ENCODE measurements at regions not wholly inside any gene's neighbourhood (a gene's known extent, or its start where the extent isn't known, plus 50 kb on each side); places are given as distances from the start of the nearest gene placed in this dataset.
A peak's percentile ranks its signal among the peaks of the same experiment; 100 is the strongest.

GRCh38 chr2:236852100-236852976 lies 233.4 kb upstream of the COPS8 start:
- Histone ChIP-seq H3K23ac (ENCODE audit: insufficient read length) (no peak overlapping the region), H2AK5ac (ENCODE audit: low read depth, low read length) (no peak overlapping the region), H3K56ac (replicated peaks; ENCODE audit: insufficient read length, low read depth, low read length) (no peak overlapping the region), H3K79me2 (ENCODE audit: control insufficient read depth in 1 of 2, insufficient read depth in 2 of 2, low read length in 2 of 2) (no peaks in the 10 kb centered on the region), H2BK5ac (ENCODE audit: low read depth, low read length) (no peak overlapping the region), H3K4me2 (ENCODE audit: insufficient read depth in 1 of 2, low read depth in 2 of 2, low read length in 2 of 2) (no peak overlapping the region), H3K36me3 (ENCODE audit: control insufficient read depth in 2 of 4, insufficient read depth in 4 of 4, low read length in 3 of 4) (no peaks in the 10 kb centered on the region), H4K8ac (ENCODE audit: extremely low read depth, insufficient read depth, low read length) (no peak overlapping the region), H3K23me2 (ENCODE audit: low read depth, low read length) (no peaks in the 10 kb centered on the region), H3K4ac (replicated peaks; ENCODE audit: insufficient read length, low read depth, low read length) (no peak overlapping the region), H3K27me3 (replicated peaks in 1 of 4; ENCODE audit: control insufficient read depth in 3 of 4, extremely low read depth in 1 of 4, insufficient read depth in 3 of 4, low read length in 3 of 4) (0 out of 7 replicates have a peak, but pooled peaks cover 0 to 4% (median 0%) of the 10 kb centered on the region in 4 experiments), H4K91ac (replicated peaks; ENCODE audit: insufficient read length, low read length) (no peak overlapping the region), H3K18ac (ENCODE audit: extremely low read depth, low read length) (no peak overlapping the region; the same call in 1 of the 2 replicates), H2BK20ac (ENCODE audit: low read length) (no peak overlapping the region), H3K9ac (replicated peaks in 1 of 4; ENCODE audit: extremely low read depth in 1 of 4, low read depth in 3 of 4, low read length in 3 of 4) (no peak overlapping the region), H3K27ac (ENCODE audit: low read depth, low read length) (no peak overlapping the region), H3K79me1 (ENCODE audit: low read depth, low read length) (no peaks in the 10 kb centered on the region), H3K9me3 (ENCODE audit: insufficient read depth in 2 of 2, low read depth in 1 of 2, low read length in 1 of 2) (peaks cover 6 to 10% of the 10 kb centered on the region in 2 experiments; a peak in 2 of 4 replicates), H2BK15ac (ENCODE audit: low read length) (no peak overlapping the region), H3K4me1 (replicated peaks in 1 of 4; ENCODE audit: control insufficient read depth in 3 of 4, insufficient read depth in 4 of 4, low read length in 3 of 4) (peaks cover 9 to 27% (median 15%) of the 10 kb centered on the region in 4 experiments), H2BK120ac (replicated peaks; ENCODE audit: low read depth, low read length) (no peak overlapping the region), H3K4me3 (ENCODE audit: extremely low read depth in 1 of 4, insufficient read depth in 2 of 4, low read depth in 3 of 4, low read length in 4 of 4) (no peak overlapping the region), H2BK12ac (ENCODE audit: low read depth, low read length) (no peak overlapping the region), H2AFZ (ENCODE audit: low read length) (no peak overlapping the region), H3K14ac (ENCODE audit: insufficient read length) (no peak overlapping the region), H4K20me1 (replicated peaks in 1 of 2; ENCODE audit: control insufficient read depth in 1 of 2, insufficient read depth in 2 of 2, low read length in 2 of 2) (no peaks in the 10 kb centered on the region), H4K5ac (ENCODE audit: insufficient read length, low read depth, low read length) (no peak overlapping the region)
- TF ChIP-seq E2F6 (IDR thresholded peaks at IDR 0.05) (peak; percentile 34; the same call in 1 of the 2 replicates), NANOG (IDR thresholded peaks at IDR 0.05; ENCODE audit: insufficient read depth, low read depth, low read length, poor library complexity, severe bottlenecking) (no peak)
- ChIA-PET POLR2A (ENCODE audit: partially characterized antibody) (interaction anchor here (0.7 kb wide), 1 partner anchor 144 kb away, joined by 3 read pairs; no protein-coding TSS in a partner anchor), CTCF (ENCODE audit: partially characterized antibody) (no interaction called here)
- DNase-seq (ENCODE audit: low read depth in 1 of 2, low spot score in 2 of 2) (no peak), FAIRE-seq (no peak)
- WGBS, 2 experiments (ENCODE audit: extremely low coverage in 1 of 2, insufficient coverage in 1 of 2, insufficient read length in 1 of 2, insufficient replicate concordance in 2 of 2, low coverage in 1 of 2, low lambda C conversion rate in 2 of 2, missing lambda C conversion rate in 1 of 2), result 90% methylated on average over 17 of the region's 17 CpGs; no CpG with 5 or more reads in 1 of the 2 experiments

Data from H1 (cell line).